GM18520 (cell line): ENCODE measurements at regions not wholly inside any gene's neighbourhood (a gene's known extent, or its start where the extent isn't known, plus 50 kb on each side); places are given as distances from the start of the nearest gene placed in this dataset.

ENCODE experiments used
- ATAC-seq: cut with Tn5 transposase; IDR thresholded peaks from one replicate; pipeline ENCODE4 v1.9.1; 2021; ENCODE audit not compliant: unreplicated experiment

DNA sequence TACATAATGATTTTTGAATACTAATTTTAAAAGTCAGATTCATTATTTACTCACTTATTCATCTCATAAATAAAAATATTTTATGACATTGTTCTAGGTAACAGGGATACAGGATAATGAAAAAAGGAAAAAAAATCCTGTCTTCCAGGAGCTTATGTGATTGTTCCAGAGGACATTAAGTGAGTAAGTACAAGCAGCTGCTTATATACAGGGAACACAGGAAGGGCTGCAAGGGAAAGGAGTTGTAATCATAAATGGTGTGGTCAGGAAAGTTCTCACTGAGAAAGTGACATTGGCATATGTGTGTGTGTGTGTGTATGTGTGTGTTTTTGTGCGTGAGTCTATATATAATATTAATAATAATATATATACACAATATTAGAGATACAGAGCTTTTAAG lies 121.8 kb downstream of the HAO1 start:
- ATAC-seq = no peak

DNA sequence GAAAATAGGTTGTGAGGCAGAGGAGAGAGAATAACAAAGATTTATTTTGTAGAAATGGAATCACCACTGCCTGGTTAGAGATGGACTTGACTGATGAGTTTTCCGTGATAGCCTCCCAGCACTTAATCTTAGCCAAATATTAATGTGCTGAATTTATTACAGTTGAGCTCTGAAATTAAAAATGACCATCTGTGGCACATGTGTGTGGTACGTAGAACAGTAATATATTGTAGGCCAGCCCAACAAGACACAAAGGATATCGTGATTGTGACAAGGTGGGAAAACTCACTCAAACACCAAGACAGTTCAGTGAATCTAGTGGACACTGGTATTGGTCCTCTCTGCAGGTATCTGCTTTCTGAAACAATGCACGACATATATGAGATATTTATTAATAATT lies 119.4 kb downstream of the HAO1 start:
- ATAC-seq = no peak

DNA sequence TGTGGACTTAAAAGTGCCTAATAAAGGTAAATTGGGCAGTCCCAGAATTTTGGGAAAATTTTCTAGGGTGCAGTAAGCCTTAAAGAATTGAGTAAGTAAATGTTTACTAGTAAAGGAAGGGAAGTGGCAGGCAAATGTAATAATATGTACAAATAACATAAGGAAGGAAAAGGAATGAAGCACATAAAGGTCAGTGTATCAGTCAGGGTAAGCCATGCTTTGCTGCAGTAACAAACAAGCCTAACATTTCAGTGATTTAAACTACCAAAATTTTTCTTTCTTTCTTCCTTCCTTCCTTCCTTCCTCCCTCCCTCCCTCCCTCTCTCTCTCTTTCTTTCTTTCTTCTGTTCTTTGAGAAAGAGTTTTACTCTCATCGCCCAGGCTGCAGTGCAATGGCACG lies 117.5 kb downstream of the HAO1 start:
- no peak for ATAC-seq

DNA sequence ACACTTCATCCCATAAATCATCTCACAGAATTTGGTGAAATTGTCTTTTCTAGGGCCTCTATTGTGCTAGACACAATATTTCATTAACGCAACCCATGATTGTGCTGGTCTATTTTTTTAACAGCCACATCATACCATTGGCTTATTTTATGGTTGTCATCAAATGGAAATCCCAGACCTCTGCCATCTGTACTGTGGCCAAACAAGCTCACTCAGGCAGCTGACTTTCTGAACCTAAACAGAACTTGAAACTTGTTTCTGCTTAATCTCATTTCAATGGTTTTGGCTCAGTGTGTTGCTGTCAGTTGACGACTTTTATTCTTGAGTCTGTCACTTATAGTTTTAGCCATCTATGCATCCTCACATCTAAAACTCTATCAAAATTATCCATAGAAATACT lies 111.8 kb downstream of the HAO1 start:
- no peak for ATAC-seq

DNA sequence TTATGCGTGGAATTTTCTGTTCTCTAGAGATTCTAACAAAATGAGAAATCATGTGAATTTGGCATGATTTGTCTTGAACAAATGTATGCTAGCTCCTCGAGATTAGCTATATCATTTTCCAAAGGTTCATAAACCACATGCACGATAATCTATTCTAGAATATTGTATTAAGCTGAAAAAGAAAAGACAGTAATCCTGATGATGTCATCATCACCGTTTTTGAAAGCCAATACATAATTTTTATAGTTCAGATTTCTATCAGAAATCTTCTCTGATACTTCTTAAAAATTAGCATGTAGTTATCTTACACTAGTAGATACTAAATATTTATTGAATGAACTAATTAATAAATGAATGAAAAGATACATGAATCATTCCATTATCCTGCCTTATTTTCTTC lies 111.2 kb downstream of the HAO1 start:
- ATAC-seq = no peak

DNA sequence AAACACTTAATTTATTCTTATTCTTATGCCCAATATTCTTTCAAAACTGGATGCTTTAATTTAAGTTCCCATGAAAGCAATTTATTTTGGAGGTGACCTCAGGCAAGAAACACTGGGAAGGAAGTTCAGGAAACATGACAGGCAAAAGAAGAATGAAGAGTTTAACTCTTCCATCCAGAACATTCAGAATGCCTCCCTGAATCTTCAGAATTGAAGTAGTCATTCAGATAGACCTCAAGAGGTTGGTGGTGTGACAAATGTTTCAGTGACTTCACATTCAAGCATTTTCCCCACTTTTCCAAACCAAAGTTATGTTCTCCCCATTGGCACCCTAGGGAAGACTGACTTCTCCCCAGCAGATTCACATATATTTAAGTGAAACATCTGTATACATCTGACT lies 110.5 kb downstream of the HAO1 start:
- ATAC-seq = no peak
